CD4-positive, alpha-beta memory T cell (primary cell): ENCODE measurements at regions not wholly inside any gene's neighbourhood (a gene's known extent, or its start where the extent isn't known, plus 50 kb on each side); places are given as distances from the start of the nearest gene placed in this dataset.

Experiments
- CTCF ChIA-PET: fragments of 350-600 bp; sonication (Branson Sonifier 250); formaldehyde crosslinking; loops from one replicate; lab custom pipeline; 2021; ENCODE audit warnings: inconsistent platforms; ENCODE audit not compliant: partially characterized antibody; lab: Charles Lee
- POLR2A ChIA-PET: fragments of 350-600 bp; sonication (Branson Sonifier 250); formaldehyde crosslinking; loops from one replicate; lab custom pipeline; 2021; ENCODE audit not compliant: partially characterized antibody; lab: Charles Lee
- DNase-seq, 5 donors: peaks; one replicate each; pipeline versions ENCODE4 v3.0.0 to v3.0.0-alpha.2; 2020 to 2022; ENCODE audit warnings: mixed read lengths in 1 of 5
- H3K27ac ChIP-seq: one replicate; pipeline ENCODE4 v1.7.0; 2013; ENCODE audit warnings: low read depth, low read length
- H3K27me3 ChIP-seq: 2 replicates; pipeline ENCODE4 v1.7.0; 2013; ENCODE audit warnings: mild to moderate bottlenecking, low read length, moderate library complexity; ENCODE audit not compliant: insufficient read depth
- H3K36me3 ChIP-seq: 2 replicates; pipeline ENCODE4 v1.7.0; 2013; ENCODE audit warnings: mild to moderate bottlenecking, low read length, moderate library complexity; ENCODE audit not compliant: insufficient read depth
- H3K4me1 ChIP-seq: 2 replicates; pipeline ENCODE4 v1.7.0; 2013; ENCODE audit warnings: mild to moderate bottlenecking, low read length, moderate library complexity; ENCODE audit not compliant: insufficient read depth
- H3K4me3 ChIP-seq, 2 donors: one replicate each; pipeline ENCODE4 v1.7.0; 2013; ENCODE audit warnings: low read length in 2 of 2, mild to moderate bottlenecking in 1 of 2
- H3K9me3 ChIP-seq, 2 donors: one replicate each; pipeline ENCODE4 v1.7.0; 2013; ENCODE audit warnings: low read length in 2 of 2, control low read depth in 1 of 2; ENCODE audit not compliant: control insufficient read depth in 1 of 2
- H3K27ac Mint-ChIP-seq, 7 donors: one replicate each; pipeline ENCODE4 v1.8.0; 2020 to 2021; ENCODE audit warnings: mixed read lengths in 7 of 7, mild to moderate bottlenecking in 6 of 7, inconsistent platforms in 3 of 7, moderate library complexity in 3 of 7
- H3K27me3 Mint-ChIP-seq, 2 donors: one replicate each; pipeline ENCODE4 v1.8.0; 2020 to 2021; ENCODE audit warnings: mixed read lengths in 2 of 2
- H3K36me3 Mint-ChIP-seq, 2 donors: one replicate each; pipeline ENCODE4 v1.8.0; 2020 to 2021; ENCODE audit warnings: mixed read lengths in 2 of 2, inconsistent platforms in 1 of 2, mild to moderate bottlenecking in 1 of 2
- H3K4me1 Mint-ChIP-seq, 4 donors: one replicate each; pipeline ENCODE4 v1.8.0; 2020 to 2021; ENCODE audit warnings: mixed read lengths in 4 of 4, mild to moderate bottlenecking in 1 of 4
- H3K4me3 Mint-ChIP-seq, 8 donors: one replicate each; pipeline ENCODE4 v1.8.0; 2020 to 2021; ENCODE audit warnings: mixed read lengths in 8 of 8, mild to moderate bottlenecking in 7 of 8, moderate library complexity in 6 of 8, inconsistent platforms in 3 of 8
- H3K9me3 Mint-ChIP-seq, 8 donors: one replicate each; pipeline ENCODE4 v1.8.0; 2020 to 2021; ENCODE audit warnings: mixed read lengths in 8 of 8, mild to moderate bottlenecking in 5 of 8, inconsistent platforms in 3 of 8, moderate library complexity in 1 of 8
- intact Hi-C: fragments of 100-400 bp; cut with micrococcal nuclease; formaldehyde crosslinking; loops from one replicate; pipeline ENCODE4 v1.15.1; 2023

DNA sequence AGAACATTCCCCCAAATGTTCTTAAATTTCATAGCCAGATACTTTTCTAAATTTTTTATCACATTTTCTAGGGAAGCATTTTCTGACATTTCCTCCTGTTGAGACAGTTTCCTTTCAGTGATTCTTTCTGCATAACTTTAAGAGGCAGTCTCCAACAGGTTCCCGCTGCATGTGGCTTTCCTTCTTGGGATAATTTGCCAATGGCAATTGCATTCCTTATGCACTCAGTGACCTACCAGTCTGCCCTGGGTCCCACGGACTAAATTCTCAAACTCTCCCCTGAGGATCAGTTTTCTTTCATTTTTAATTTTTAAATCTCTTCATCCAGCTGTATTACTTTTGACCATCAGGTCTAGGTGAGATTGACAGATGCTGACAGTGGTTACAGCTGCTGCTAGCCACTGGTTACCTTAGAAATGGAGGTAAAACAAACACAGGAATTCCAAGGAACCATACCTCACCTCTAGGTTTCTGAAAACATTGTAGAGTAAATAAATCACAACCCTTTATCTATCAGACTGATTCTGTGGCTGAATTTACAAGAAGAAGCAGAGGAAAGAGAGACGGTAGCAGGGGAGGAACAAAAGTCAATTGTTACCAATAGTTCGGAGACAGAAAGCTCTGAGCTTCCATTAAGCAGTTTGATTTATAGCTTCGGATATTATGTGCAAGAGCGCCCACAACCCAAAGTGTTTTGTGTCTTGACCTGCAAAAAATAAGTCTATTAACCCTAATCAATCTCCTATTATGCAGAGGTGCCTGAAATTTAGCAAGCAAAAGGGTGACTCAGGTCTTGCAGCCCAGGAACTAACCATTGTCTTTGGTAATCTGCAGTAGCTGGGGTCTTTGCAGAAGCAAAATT is 216.0 kb downstream of the PMP22 start:
- Histone ChIP-seq H3K27me3 (no peaks in the 10 kb centered on the region), H3K4me1 (no peaks in the 10 kb centered on the region), H3K36me3 (no peaks in the 10 kb centered on the region), H3K9me3 (no peaks in the 10 kb centered on the region), H3K4me3 (no peak overlapping the region), H3K27ac (no peak overlapping the region)
- ChIA-PET POLR2A (no interaction called here), CTCF (no interaction called here)
- Mint-ChIP-seq H3K27ac (no peak overlapping the region), H3K4me3 (no peak overlapping the region), H3K36me3 (no peaks in the 10 kb centered on the region), H3K27me3 (peaks cover 13 to 19% of the 10 kb centered on the region in 2 donors), H3K4me1 (no peaks in the 10 kb centered on the region), H3K9me3 (peaks cover 0 to 6% (median 1%) of the 10 kb centered on the region in 8 donors)
- intact Hi-C loops = no loop called here
- DNase-seq = no peak

DNA sequence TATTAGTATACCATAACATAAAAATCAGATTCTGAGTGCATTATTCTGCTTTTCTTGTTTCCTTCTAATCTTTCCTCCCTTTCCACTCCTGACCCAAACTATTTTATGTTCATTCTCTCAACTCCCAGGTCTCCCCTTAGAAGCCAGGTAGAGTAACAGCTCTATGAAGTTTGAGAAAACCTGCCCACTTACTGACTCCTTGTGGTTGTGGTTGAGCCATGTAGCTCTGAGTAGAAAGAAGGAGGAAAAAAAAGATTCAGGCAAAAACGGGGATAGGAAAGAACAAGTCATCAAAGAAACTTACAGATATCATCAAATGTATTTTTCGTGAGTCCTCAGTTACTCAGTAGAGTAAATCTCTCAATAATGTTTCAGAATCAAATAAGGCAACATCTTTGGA is 216.7 kb downstream of the PMP22 start:
- Histone ChIP-seq H3K27ac (no peak overlapping the region), H3K27me3 (no peaks in the 10 kb centered on the region), H3K4me3 (no peak overlapping the region), H3K36me3 (no peaks in the 10 kb centered on the region), H3K9me3 (no peaks in the 10 kb centered on the region), H3K4me1 (no peaks in the 10 kb centered on the region)
- no peaks in the 10 kb centered on the region for H3K36me3 Mint-ChIP-seq
- peaks cover 0 to 4% (median 0%) of the 10 kb centered on the region in 8 donors for H3K9me3 Mint-ChIP-seq
- no peaks in the 10 kb centered on the region for H3K4me1 Mint-ChIP-seq
- intact Hi-C loops = no loop called here
- ChIA-PET POLR2A (no interaction called here), CTCF (no interaction called here)
- H3K4me3 Mint-ChIP-seq = no peak overlapping the region
- H3K27ac Mint-ChIP-seq = no peak overlapping the region
- DNase-seq = no peak
- H3K27me3 Mint-ChIP-seq = peaks cover 13 to 20% of the 10 kb centered on the region in 2 donors

DNA sequence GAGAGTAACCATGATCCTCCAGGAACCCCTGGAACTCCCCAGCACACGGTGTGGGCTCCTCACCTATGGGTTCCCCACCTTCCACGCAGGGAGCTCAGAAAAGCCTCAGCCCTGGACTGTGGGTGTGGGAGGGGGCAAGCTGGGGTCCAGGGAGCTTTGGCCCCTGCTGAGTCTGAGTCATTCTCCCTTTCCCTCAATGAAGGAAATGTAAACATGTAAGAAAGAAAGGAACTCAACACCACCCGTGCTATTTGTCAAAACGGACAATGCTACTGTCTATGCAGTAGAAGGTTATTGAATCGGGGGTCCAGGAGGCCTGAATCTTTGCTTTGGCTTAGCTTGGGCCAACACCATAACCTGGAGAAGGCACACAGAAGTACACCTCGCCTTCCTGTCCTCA is 222.8 kb downstream of the PMP22 start:
- Mint-ChIP-seq H3K9me3 (no peaks in the 10 kb centered on the region), H3K27ac (no peak overlapping the region), H3K4me3 (no peak overlapping the region), H3K27me3 (peaks cover 5 to 9% of the 10 kb centered on the region in 2 donors), H3K36me3 (no peaks in the 10 kb centered on the region), H3K4me1 (no peaks in the 10 kb centered on the region)
- Histone ChIP-seq H3K27ac (no peak overlapping the region), H3K27me3 (no peaks in the 10 kb centered on the region), H3K4me3 (no peak overlapping the region), H3K9me3 (no peaks in the 10 kb centered on the region), H3K36me3 (no peaks in the 10 kb centered on the region), H3K4me1 (no peaks in the 10 kb centered on the region)
- CTCF ChIA-PET = no interaction called here
- intact Hi-C loops = no loop called here
- POLR2A ChIA-PET = no interaction called here
- no peak for DNase-seq

DNA sequence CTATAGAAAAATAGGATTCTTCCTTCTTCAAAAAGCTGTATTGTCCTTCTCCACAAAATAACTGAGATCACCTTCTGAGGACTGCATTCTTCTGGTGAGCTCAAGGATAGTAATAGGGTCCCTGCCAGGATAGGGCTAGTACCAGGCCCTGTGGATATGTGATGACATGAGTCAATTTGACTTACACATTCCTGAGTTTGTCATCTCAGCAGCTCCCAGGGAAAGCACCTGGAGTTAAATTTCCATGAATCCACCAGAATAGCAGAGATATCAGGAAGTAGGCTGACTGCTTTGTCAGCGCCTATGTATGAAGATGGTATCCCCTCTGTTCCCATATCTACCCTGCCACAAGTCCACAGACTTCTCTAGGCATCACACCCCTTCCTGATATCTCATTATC is 225.8 kb downstream of the PMP22 start:
- DNase-seq = no peak
- H3K27ac ChIP-seq = no peak overlapping the region
- H3K9me3 Mint-ChIP-seq = peaks cover 0 to 2% (median 0%) of the 10 kb centered on the region in 8 donors
- peaks cover 3 to 12% of the 10 kb centered on the region in 2 donors for H3K27me3 Mint-ChIP-seq
- no peaks in the 10 kb centered on the region for H3K36me3 ChIP-seq
- intact Hi-C loops = no loop called here
- H3K9me3 ChIP-seq = no peaks in the 10 kb centered on the region
- H3K4me3 Mint-ChIP-seq = no peak overlapping the region
- ChIA-PET POLR2A (no interaction called here), CTCF (no interaction called here)
- H3K4me1 Mint-ChIP-seq = no peaks in the 10 kb centered on the region
- no peaks in the 10 kb centered on the region for H3K4me1 ChIP-seq
- no peak overlapping the region for H3K4me3 ChIP-seq
- no peak overlapping the region for H3K27ac Mint-ChIP-seq
- no peaks in the 10 kb centered on the region for H3K36me3 Mint-ChIP-seq
- no peaks in the 10 kb centered on the region for H3K27me3 ChIP-seq

DNA sequence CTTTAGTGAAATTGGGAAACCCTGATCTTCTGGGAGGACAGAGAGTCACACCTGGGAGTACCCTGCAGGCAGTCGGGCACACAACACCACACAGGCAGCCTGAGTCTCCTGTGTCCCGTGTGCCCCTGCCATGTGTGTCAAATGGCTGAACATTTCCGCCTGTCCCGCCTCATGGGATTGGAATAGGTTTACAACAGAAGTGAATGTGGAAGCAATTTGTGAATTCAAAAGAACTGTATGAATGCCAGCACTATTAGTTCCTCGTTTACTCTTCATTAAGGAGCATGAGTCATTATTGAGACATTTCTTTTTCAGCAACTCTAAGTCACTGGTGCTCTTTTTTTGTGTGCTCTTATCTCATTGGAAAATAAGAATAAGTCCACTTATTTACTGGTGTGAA is 226.5 kb downstream of the PMP22 start:
- DNase-seq = no peak
- Histone ChIP-seq H3K27ac (no peak overlapping the region), H3K27me3 (no peaks in the 10 kb centered on the region), H3K9me3 (no peaks in the 10 kb centered on the region), H3K36me3 (no peaks in the 10 kb centered on the region), H3K4me1 (no peaks in the 10 kb centered on the region), H3K4me3 (no peak overlapping the region)
- CTCF ChIA-PET = no interaction called here
- intact Hi-C loops = no loop called here
- Mint-ChIP-seq H3K4me1 (no peaks in the 10 kb centered on the region), H3K36me3 (no peaks in the 10 kb centered on the region), H3K27ac (no peak overlapping the region), H3K9me3 (peaks cover 0 to 2% (median 0%) of the 10 kb centered on the region in 8 donors), H3K4me3 (no peak overlapping the region), H3K27me3 (peaks cover 0 to 12% of the 10 kb centered on the region in 2 donors)
- POLR2A ChIA-PET = no interaction called here

DNA sequence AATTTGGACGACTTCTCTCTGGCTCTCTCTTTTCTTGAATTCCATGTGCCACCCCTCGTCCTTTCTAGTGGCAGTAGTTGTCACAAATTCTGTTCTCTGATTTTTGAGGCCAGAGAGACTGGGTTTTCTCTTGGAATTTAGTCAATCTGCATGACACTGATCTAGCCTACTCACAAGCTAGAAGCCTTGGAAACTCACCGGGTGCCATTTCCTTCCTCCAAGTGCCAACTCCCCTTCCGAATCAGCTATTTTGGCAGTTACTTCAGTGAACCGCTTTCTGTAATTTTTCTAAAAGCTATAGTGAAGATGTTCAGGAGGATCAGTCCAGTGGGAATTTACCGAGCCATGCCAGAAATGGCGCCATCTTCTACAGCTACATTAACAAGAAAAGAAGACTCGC is 228.9 kb downstream of the PMP22 start:
- intact Hi-C loops = no loop called here
- no peaks in the 10 kb centered on the region for H3K4me1 Mint-ChIP-seq
- Histone ChIP-seq H3K36me3 (no peaks in the 10 kb centered on the region), H3K4me3 (no peak overlapping the region), H3K27ac (no peak overlapping the region), H3K27me3 (no peaks in the 10 kb centered on the region), H3K4me1 (no peaks in the 10 kb centered on the region), H3K9me3 (no peaks in the 10 kb centered on the region)
- no peak overlapping the region for H3K27ac Mint-ChIP-seq
- no peaks in the 10 kb centered on the region for H3K36me3 Mint-ChIP-seq
- H3K4me3 Mint-ChIP-seq = no peak overlapping the region
- peaks cover 0 to 2% (median 0%) of the 10 kb centered on the region in 8 donors for H3K9me3 Mint-ChIP-seq
- POLR2A ChIA-PET = no interaction called here
- no peak for DNase-seq
- CTCF ChIA-PET = no interaction called here
- peaks cover 6 to 16% of the 10 kb centered on the region in 2 donors for H3K27me3 Mint-ChIP-seq

DNA sequence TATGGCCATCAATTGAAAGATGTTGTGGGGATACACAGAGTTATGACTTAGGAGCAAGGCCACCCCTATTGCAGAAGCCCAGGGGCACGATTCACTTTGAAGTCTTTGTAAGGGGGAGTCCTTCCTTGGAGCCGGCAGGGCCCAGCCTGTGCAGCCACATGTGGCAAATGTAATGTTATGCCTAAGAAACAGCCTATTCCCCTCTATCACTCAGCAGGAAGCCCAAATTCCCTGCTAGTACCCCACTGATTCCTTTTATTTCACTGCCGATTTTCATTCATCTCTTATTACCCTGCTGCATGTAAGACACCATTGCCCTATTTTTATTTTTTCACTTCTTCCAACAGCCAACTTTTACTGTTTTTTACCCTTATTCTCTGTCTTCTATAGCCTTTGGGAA is 233.2 kb downstream of the PMP22 start:
- H3K36me3 ChIP-seq = no peaks in the 10 kb centered on the region
- no peaks in the 10 kb centered on the region for H3K27me3 ChIP-seq
- no peak overlapping the region for H3K27ac Mint-ChIP-seq
- H3K36me3 Mint-ChIP-seq = no peaks in the 10 kb centered on the region
- POLR2A ChIA-PET = no interaction called here
- CTCF ChIA-PET = no interaction called here
- H3K4me1 ChIP-seq = no peaks in the 10 kb centered on the region
- H3K4me1 Mint-ChIP-seq = no peaks in the 10 kb centered on the region
- H3K27ac ChIP-seq = no peak overlapping the region
- intact Hi-C loops = no loop called here
- H3K9me3 ChIP-seq = no peaks in the 10 kb centered on the region
- peak overlapping the region in 1 of 8 donors; percentile 14 for H3K4me3 Mint-ChIP-seq
- no peak for DNase-seq
- H3K4me3 ChIP-seq = no peak overlapping the region
- peaks cover 7 to 9% of the 10 kb centered on the region in 2 donors for H3K27me3 Mint-ChIP-seq
- peaks cover 0 to 4% (median 0%) of the 10 kb centered on the region in 8 donors for H3K9me3 Mint-ChIP-seq
